ENCODE measurements at regions not wholly inside any gene's neighbourhood (a gene's known extent, or its start where the extent isn't known, plus 50 kb on each side); places are given as distances from the start of the nearest gene placed in this dataset.

DNA sequence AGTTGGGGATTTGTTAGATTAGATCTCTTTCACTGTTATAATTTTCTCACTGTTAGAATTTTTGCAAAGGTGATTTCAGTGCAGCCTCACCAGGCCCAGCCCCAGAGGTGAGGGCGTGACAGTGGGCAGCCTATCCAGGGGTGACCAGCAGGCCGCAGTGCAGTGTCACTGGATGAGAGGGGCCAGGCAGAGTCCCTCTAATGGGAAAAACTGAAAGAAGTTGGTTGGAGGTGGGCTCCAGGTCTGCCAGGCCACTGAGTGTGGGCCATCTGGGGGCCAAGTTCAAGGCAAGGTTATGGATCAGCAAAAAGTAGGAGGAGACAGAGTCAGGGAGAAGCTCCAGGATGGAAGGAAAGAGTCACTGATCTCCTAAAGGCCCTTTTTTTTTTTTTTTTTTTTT is 90.5 kb upstream of the SDK1 start:
- Mint-ChIP-seq H3K27ac (ENCODE audit: low read depth) (no peak overlapping the region), H3K4me1 (no peaks in the 10 kb centered on the region), H3K9me3 (no peaks in the 10 kb centered on the region), H3K4me3 (no peak overlapping the region), H3K27me3 (peaks cover 10% of the 10 kb centered on the region), H3K36me3 (ENCODE audit: insufficient read depth) (no peaks in the 10 kb centered on the region)
- DNase-seq (ENCODE audit: low spot score in 2 of 2) (no peak), ATAC-seq (replicated peaks; ENCODE audit: extremely low read depth, poor library complexity, severe bottlenecking) (no peak)

GRCh38 chr7:3214090-3214413 is 87.0 kb upstream of the SDK1 start:
- peaks cover 43% of the 10 kb centered on the region for H3K27me3 Mint-ChIP-seq
- peaks cover 6% of the 10 kb centered on the region for H3K4me1 Mint-ChIP-seq
- ATAC-seq (replicated peaks; ENCODE audit: extremely low read depth, poor library complexity, severe bottlenecking) (no peak), DNase-seq (ENCODE audit: low spot score in 2 of 2) (no peak)
- H3K36me3 Mint-ChIP-seq (ENCODE audit: insufficient read depth), result no peaks in the 10 kb centered on the region
- no peak overlapping the region for H3K27ac Mint-ChIP-seq (ENCODE audit: low read depth)
- H3K4me3 Mint-ChIP-seq, result no peak overlapping the region
- no peaks in the 10 kb centered on the region for H3K9me3 Mint-ChIP-seq

GRCh38 chr7:3215624-3216585 is 85.1 kb upstream of the SDK1 start:
- Mint-ChIP-seq H3K27me3 (peaks cover 58% of the 10 kb centered on the region), H3K4me1 (peaks cover 6% of the 10 kb centered on the region), H3K9me3 (no peaks in the 10 kb centered on the region), H3K4me3 (no peak overlapping the region), H3K27ac (ENCODE audit: low read depth) (no peak overlapping the region), H3K36me3 (ENCODE audit: insufficient read depth) (no peaks in the 10 kb centered on the region)
- DNase-seq (ENCODE audit: low spot score in 2 of 2) (no peak), ATAC-seq (replicated peaks; ENCODE audit: extremely low read depth, poor library complexity, severe bottlenecking) (no peak)

DNA sequence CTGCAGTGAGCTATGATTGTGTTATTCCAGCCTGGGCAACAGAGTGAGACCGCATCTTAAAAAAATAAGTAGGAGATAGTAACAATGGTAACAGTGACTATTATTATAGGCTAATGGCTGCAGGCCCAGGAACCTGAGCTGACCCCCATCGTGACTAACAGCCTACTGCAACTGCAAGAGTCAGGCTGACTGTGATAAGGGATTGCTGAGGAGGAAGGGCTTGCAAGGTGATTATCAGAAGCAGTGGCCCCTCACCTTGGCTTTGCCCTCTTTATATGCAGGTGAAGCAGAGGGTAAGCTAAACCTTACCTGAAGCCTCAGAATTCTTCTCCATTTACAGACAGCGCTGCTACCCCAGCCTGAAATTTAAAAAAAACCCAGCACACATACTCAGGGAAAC is 83.9 kb upstream of the SDK1 start:
- no peak for DNase-seq (ENCODE audit: low spot score in 2 of 2)

GRCh38 chr7:3218411-3219225 is 82.4 kb upstream of the SDK1 start:
- peaks cover 78% of the 10 kb centered on the region for H3K27me3 Mint-ChIP-seq
- no peak overlapping the region for H3K4me3 Mint-ChIP-seq
- ATAC-seq (replicated peaks; ENCODE audit: extremely low read depth, poor library complexity, severe bottlenecking), result no peak

More for the DNA sequence above, 83.9 kb upstream of the SDK1 start:
- Mint-ChIP-seq H3K27me3 (peaks cover 65% of the 10 kb centered on the region), H3K4me3 (no peak overlapping the region), H3K9me3 (no peaks in the 10 kb centered on the region), H3K36me3 (ENCODE audit: insufficient read depth) (no peaks in the 10 kb centered on the region), H3K27ac (ENCODE audit: low read depth) (no peak overlapping the region), H3K4me1 (peaks cover 6% of the 10 kb centered on the region)
- no peak for ATAC-seq (replicated peaks; ENCODE audit: extremely low read depth, poor library complexity, severe bottlenecking)

DNA sequence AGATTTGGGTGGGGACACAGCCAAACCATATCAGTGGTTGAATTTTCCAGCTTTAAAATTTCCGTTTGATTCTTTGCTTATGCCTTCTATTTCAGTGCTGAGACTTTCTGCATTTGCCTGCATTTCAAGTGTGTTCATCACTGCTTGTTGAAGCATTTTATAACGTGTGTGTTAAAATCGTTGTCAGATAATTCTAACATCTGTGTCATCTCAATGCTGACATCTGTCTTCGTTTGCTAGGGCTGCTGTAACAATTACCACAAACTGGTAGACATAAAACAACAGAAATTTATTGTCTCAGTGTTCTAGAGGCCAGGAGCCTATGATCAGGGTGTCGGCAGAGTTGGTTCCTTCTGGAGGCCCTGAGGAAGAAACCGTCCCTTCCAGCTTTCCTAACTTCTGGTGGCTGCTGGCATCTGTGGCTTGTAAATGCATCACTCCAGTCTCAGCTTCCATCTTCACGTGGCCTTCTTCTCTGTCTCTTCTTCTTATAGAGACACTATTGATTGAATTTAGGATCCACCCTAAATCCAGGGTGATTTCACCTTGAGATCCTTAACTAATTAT is 71.1 kb upstream of the SDK1 start:
- no peak overlapping the region for H3K27ac Mint-ChIP-seq (ENCODE audit: low read depth)

More at GRCh38 chr7:3218411-3219225, 82.4 kb upstream of the SDK1 start:
- DNase-seq (ENCODE audit: low spot score in 2 of 2), result no peak
- Mint-ChIP-seq H3K36me3 (ENCODE audit: insufficient read depth) (no peaks in the 10 kb centered on the region), H3K4me1 (peaks cover 6% of the 10 kb centered on the region), H3K9me3 (no peaks in the 10 kb centered on the region), H3K27ac (ENCODE audit: low read depth) (no peak overlapping the region)

GRCh38 chr7:3230908-3231307 is 70.1 kb upstream of the SDK1 start:
- DNase-seq (ENCODE audit: low spot score in 2 of 2), result no peak
- Mint-ChIP-seq H3K4me3 (no peak overlapping the region), H3K4me1 (no peaks in the 10 kb centered on the region), H3K27ac (ENCODE audit: low read depth) (no peak overlapping the region), H3K36me3 (ENCODE audit: insufficient read depth) (peaks cover 1% of the 10 kb centered on the region), H3K27me3 (peaks cover 24% of the 10 kb centered on the region), H3K9me3 (peaks cover 8% of the 10 kb centered on the region)
- ATAC-seq (replicated peaks; ENCODE audit: extremely low read depth, poor library complexity, severe bottlenecking), result no peak

More for the DNA sequence above, 71.1 kb upstream of the SDK1 start:
- ATAC-seq (replicated peaks; ENCODE audit: extremely low read depth, poor library complexity, severe bottlenecking), result no peak
- Mint-ChIP-seq H3K36me3 (ENCODE audit: insufficient read depth) (peaks cover 1% of the 10 kb centered on the region), H3K4me1 (no peaks in the 10 kb centered on the region), H3K27me3 (peaks cover 33% of the 10 kb centered on the region), H3K4me3 (no peak overlapping the region), H3K9me3 (no peaks in the 10 kb centered on the region)
- DNase-seq (ENCODE audit: low spot score in 2 of 2), result no peak

DNA sequence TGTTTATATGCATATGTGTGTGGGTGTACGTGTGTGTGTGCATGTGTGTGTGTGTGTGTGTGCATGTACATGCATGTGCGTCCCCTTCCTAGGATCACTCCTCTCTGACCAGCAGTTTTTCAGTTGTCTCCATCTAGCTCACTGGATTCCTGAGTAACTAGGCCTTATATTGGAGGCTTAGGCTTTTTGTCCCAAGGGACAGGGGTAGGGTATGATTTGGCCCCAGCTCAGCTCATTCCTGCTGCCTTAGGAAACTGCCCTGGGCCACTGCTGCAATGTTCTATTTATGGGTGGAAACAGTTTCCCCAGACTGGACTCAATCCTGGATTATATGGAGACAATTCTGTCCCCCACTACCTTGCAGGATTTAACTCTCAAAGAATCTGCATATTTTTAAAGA is 68.8 kb upstream of the SDK1 start:
- Mint-ChIP-seq H3K27ac (ENCODE audit: low read depth) (no peak overlapping the region), H3K9me3 (peaks cover 8% of the 10 kb centered on the region), H3K4me3 (no peak overlapping the region), H3K27me3 (peaks cover 12% of the 10 kb centered on the region), H3K4me1 (no peaks in the 10 kb centered on the region), H3K36me3 (ENCODE audit: insufficient read depth) (no peaks in the 10 kb centered on the region)
- ATAC-seq (replicated peaks; ENCODE audit: extremely low read depth, poor library complexity, severe bottlenecking) (no peak), DNase-seq (ENCODE audit: low spot score in 2 of 2) (no peak)

DNA sequence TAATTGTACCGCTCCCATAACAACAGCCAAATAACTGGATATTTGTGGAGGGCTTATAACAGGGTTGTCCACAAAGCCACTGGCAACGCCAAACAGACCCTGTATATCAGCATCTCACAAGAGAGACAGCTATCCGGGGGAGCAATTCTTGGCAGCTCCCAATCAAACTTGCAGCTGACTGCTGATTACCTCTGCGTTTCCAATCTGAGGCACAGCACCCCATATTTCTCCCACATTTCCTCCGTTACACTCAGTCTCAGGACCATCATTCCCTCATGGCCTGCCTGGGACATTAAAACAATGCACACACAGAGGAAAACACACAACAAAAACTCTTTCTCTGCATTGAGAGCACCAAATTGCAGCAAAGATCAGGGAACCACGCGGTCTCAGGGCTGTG is 67.8 kb upstream of the SDK1 start:
- peaks cover 8% of the 10 kb centered on the region for H3K9me3 Mint-ChIP-seq
- peaks cover 19% of the 10 kb centered on the region for H3K27me3 Mint-ChIP-seq
- H3K4me1 Mint-ChIP-seq, result no peaks in the 10 kb centered on the region
- H3K36me3 Mint-ChIP-seq (ENCODE audit: insufficient read depth), result no peaks in the 10 kb centered on the region
- no peak for DNase-seq (ENCODE audit: low spot score in 2 of 2)
- no peak overlapping the region for H3K27ac Mint-ChIP-seq (ENCODE audit: low read depth)
- ATAC-seq (replicated peaks; ENCODE audit: extremely low read depth, poor library complexity, severe bottlenecking), result no peak
- H3K4me3 Mint-ChIP-seq, result no peak overlapping the region

DNA sequence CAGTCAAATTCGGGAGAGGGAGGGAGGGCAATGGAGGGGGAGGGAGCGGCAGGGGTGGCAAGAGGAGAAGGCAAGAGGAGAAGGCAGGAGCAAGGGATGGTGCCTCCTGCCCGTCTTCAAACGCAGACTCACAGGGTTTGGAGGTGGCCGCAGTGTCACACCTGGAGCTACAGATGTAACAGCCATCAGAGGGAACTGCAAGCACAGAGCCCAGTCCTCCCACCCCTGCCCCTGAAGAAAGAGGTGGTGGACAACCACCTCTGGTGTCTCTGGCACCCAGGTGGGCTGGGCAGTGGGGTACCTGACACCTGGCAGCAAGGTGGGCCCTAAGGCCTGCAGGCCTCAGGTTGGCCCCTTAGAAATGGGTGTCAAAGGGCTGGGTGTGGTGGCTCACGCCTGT is 67.0 kb upstream of the SDK1 start:
- no peaks in the 10 kb centered on the region for H3K4me1 Mint-ChIP-seq
- ATAC-seq (replicated peaks; ENCODE audit: extremely low read depth, poor library complexity, severe bottlenecking), result no peak

DNA sequence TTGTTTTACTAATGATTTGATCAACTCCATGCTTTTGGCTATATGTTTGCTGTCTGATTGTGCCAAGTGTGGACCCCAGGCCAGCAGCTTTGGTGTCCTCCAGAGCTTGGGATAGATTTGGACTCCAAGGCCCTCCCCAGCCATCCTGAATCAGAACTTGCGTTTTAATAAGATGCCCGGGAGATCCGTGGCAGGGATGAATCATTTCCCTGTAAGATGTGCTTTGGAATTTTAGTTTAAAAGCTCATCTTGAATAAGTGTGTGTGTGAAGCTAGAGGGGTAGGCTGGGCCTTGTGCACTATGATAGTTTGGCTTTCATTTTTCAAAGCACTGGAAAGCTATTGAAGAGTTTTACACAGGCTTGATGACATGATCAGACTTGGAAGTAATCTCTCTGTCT is 66.2 kb upstream of the SDK1 start:
- DNase-seq (ENCODE audit: low spot score in 2 of 2), result no peak
- H3K27ac Mint-ChIP-seq (ENCODE audit: low read depth), result no peak overlapping the region
- no peak overlapping the region for H3K4me3 Mint-ChIP-seq
- H3K9me3 Mint-ChIP-seq, result peaks cover 8% of the 10 kb centered on the region
- no peaks in the 10 kb centered on the region for H3K4me1 Mint-ChIP-seq
- peaks cover 10% of the 10 kb centered on the region for H3K27me3 Mint-ChIP-seq
- no peaks in the 10 kb centered on the region for H3K36me3 Mint-ChIP-seq (ENCODE audit: insufficient read depth)
- ATAC-seq (replicated peaks; ENCODE audit: extremely low read depth, poor library complexity, severe bottlenecking), result no peak

More for the DNA sequence above, 67.0 kb upstream of the SDK1 start:
- Mint-ChIP-seq H3K36me3 (ENCODE audit: insufficient read depth) (no peaks in the 10 kb centered on the region), H3K27ac (ENCODE audit: low read depth) (no peak overlapping the region), H3K4me3 (no peak overlapping the region), H3K27me3 (peaks cover 18% of the 10 kb centered on the region), H3K9me3 (peaks cover 8% of the 10 kb centered on the region)
- DNase-seq (ENCODE audit: low spot score in 2 of 2), result no peak

GRCh38 chr7:3235322-3235721 is 65.7 kb upstream of the SDK1 start:
- peaks cover 8% of the 10 kb centered on the region for H3K9me3 Mint-ChIP-seq
- DNase-seq (ENCODE audit: low spot score in 2 of 2) (no peak), ATAC-seq (replicated peaks; ENCODE audit: extremely low read depth, poor library complexity, severe bottlenecking) (no peak)
- H3K4me3 Mint-ChIP-seq, result no peak overlapping the region
- no peaks in the 10 kb centered on the region for H3K36me3 Mint-ChIP-seq (ENCODE audit: insufficient read depth)
- H3K27ac Mint-ChIP-seq (ENCODE audit: low read depth), result no peak overlapping the region
- H3K4me1 Mint-ChIP-seq, result no peaks in the 10 kb centered on the region
- H3K27me3 Mint-ChIP-seq, result peaks cover 9% of the 10 kb centered on the region

Data from central memory CD8-positive, alpha-beta T cell (primary cell).